ENCODE measurements at regions not wholly inside any gene's neighbourhood (a gene's known extent, or its start where the extent isn't known, plus 50 kb on each side); places are given as distances from the start of the nearest gene placed in this dataset.

GRCh38 chr4:125045311-125045710, 269.4 kb upstream of the FAT4 start:
- no peak overlapping the region for H3K4me3 Mint-ChIP-seq
- no peaks in the 10 kb centered on the region for H3K27me3 Mint-ChIP-seq
- H3K27ac Mint-ChIP-seq = no peak overlapping the region
- ATAC-seq = no peak
- H3K9me3 Mint-ChIP-seq = peaks cover 6 to 9% of the 10 kb centered on the region in 2 donors
- no peak for DNase-seq
- H3K4me1 Mint-ChIP-seq = no peaks in the 10 kb centered on the region

GRCh38 chr4:125044886-125045285, 269.9 kb upstream of the FAT4 start:
- no peak for ATAC-seq
- no peak for DNase-seq
- Mint-ChIP-seq H3K27me3 (no peaks in the 10 kb centered on the region), H3K27ac (no peak overlapping the region), H3K9me3 (peaks cover 6 to 9% of the 10 kb centered on the region in 2 donors), H3K4me1 (no peaks in the 10 kb centered on the region), H3K4me3 (no peak overlapping the region)

GRCh38 chr4:125043486-125043885, 271.3 kb upstream of the FAT4 start:
- Mint-ChIP-seq H3K9me3 (peaks cover 5 to 6% of the 10 kb centered on the region in 2 donors), H3K27me3 (no peaks in the 10 kb centered on the region)
- no peak for ATAC-seq

GRCh38 chr4:125042041-125042440, 272.7 kb upstream of the FAT4 start:
- DNase-seq = no peak
- H3K27me3 Mint-ChIP-seq = no peaks in the 10 kb centered on the region
- H3K9me3 Mint-ChIP-seq = peaks cover 5 to 6% of the 10 kb centered on the region in 2 donors
- H3K4me1 Mint-ChIP-seq = no peaks in the 10 kb centered on the region
- no peak overlapping the region for H3K4me3 Mint-ChIP-seq
- no peak for ATAC-seq
- H3K27ac Mint-ChIP-seq = no peak overlapping the region

More at GRCh38 chr4:125043486-125043885, 271.3 kb upstream of the FAT4 start:
- H3K27ac Mint-ChIP-seq = no peak overlapping the region
- DNase-seq = no peak
- no peaks in the 10 kb centered on the region for H3K4me1 Mint-ChIP-seq
- no peak overlapping the region for H3K4me3 Mint-ChIP-seq

- Mint-ChIP-seq H3K4me1 (no peaks in the 10 kb centered on the region), H3K27me3 (no peaks in the 10 kb centered on the region), H3K4me3 (no peak overlapping the region), H3K27ac (no peak overlapping the region), H3K9me3 (no peaks in the 10 kb centered on the region)
- ATAC-seq (no peak), DNase-seq (no peak)
Observed at GRCh38 chr4:125041372-125041930, 273.3 kb upstream of the FAT4 start.

- H3K4me1 Mint-ChIP-seq = no peaks in the 10 kb centered on the region
- H3K27ac Mint-ChIP-seq = no peak overlapping the region
- no peak for DNase-seq
- no peaks in the 10 kb centered on the region for H3K27me3 Mint-ChIP-seq
- no peak overlapping the region for H3K4me3 Mint-ChIP-seq
- peaks cover 11 to 12% of the 10 kb centered on the region in 2 donors for H3K9me3 Mint-ChIP-seq
- ATAC-seq = no peak
Observed at GRCh38 chr4:125039550-125039949, 275.2 kb upstream of the FAT4 start.

- no peaks in the 10 kb centered on the region for H3K4me1 Mint-ChIP-seq
- H3K4me3 Mint-ChIP-seq = no peak overlapping the region
- ATAC-seq = no peak
- H3K9me3 Mint-ChIP-seq = peaks cover 5 to 25% of the 10 kb centered on the region in 2 donors
- no peaks in the 10 kb centered on the region for H3K27me3 Mint-ChIP-seq
- H3K27ac Mint-ChIP-seq = no peak overlapping the region
- DNase-seq = no peak
Observed at GRCh38 chr4:125022855-125023501, 291.8 kb upstream of the FAT4 start.

GRCh38 chr4:125021189-125021588, 293.6 kb upstream of the FAT4 start:
- Mint-ChIP-seq H3K4me3 (no peak overlapping the region), H3K27me3 (no peaks in the 10 kb centered on the region), H3K27ac (no peak overlapping the region), H3K4me1 (no peaks in the 10 kb centered on the region), H3K9me3 (peaks cover 5 to 22% of the 10 kb centered on the region in 2 donors)
- ATAC-seq (no peak), DNase-seq (no peak)

- no peaks in the 10 kb centered on the region for H3K27me3 Mint-ChIP-seq
- H3K9me3 Mint-ChIP-seq = peaks cover 9 to 15% of the 10 kb centered on the region in 2 donors
- ATAC-seq = no peak
- H3K4me1 Mint-ChIP-seq = no peaks in the 10 kb centered on the region
- no peak for DNase-seq
- no peak overlapping the region for H3K27ac Mint-ChIP-seq
- H3K4me3 Mint-ChIP-seq = no peak overlapping the region
Observed at GRCh38 chr4:125020089-125021034, 294.4 kb upstream of the FAT4 start.

- Mint-ChIP-seq H3K27me3 (no peaks in the 10 kb centered on the region), H3K4me3 (no peak overlapping the region), H3K4me1 (no peaks in the 10 kb centered on the region), H3K9me3 (peaks cover 9 to 15% of the 10 kb centered on the region in 2 donors), H3K27ac (no peak overlapping the region)
- DNase-seq (no peak), ATAC-seq (no peak)
Observed at GRCh38 chr4:125016892-125017299, 297.9 kb upstream of the FAT4 start.

- no peak for DNase-seq
- no peak overlapping the region for H3K27ac Mint-ChIP-seq
- no peaks in the 10 kb centered on the region for H3K27me3 Mint-ChIP-seq
- H3K4me1 Mint-ChIP-seq = no peaks in the 10 kb centered on the region
- peaks cover 0 to 4% of the 10 kb centered on the region in 2 donors for H3K9me3 Mint-ChIP-seq
- no peak overlapping the region for H3K4me3 Mint-ChIP-seq
- ATAC-seq = no peak
Observed at GRCh38 chr4:125013891-125014290, 300.9 kb upstream of the FAT4 start.

- Mint-ChIP-seq H3K4me3 (no peak overlapping the region), H3K9me3 (peaks cover 4% of the 10 kb centered on the region in 2 donors), H3K27ac (no peak overlapping the region), H3K4me1 (no peaks in the 10 kb centered on the region), H3K27me3 (no peaks in the 10 kb centered on the region)
- DNase-seq (no peak), ATAC-seq (no peak)
Observed at GRCh38 chr4:125011646-125012045, 299.1 kb upstream of the ANKRD50 start.

GRCh38 chr4:125010796-125011503, 298.4 kb upstream of the ANKRD50 start:
- Mint-ChIP-seq H3K27ac (no peak overlapping the region), H3K9me3 (peaks cover 4 to 6% of the 10 kb centered on the region in 2 donors), H3K27me3 (no peaks in the 10 kb centered on the region), H3K4me1 (no peaks in the 10 kb centered on the region), H3K4me3 (no peak overlapping the region)
- ATAC-seq (no peak), DNase-seq (no peak)

GRCh38 chr4:125008676-125009075, 296.1 kb upstream of the ANKRD50 start:
- ATAC-seq (no peak), DNase-seq (no peak)
- Mint-ChIP-seq H3K9me3 (peaks cover 4 to 6% of the 10 kb centered on the region in 2 donors), H3K4me3 (no peak overlapping the region), H3K4me1 (no peaks in the 10 kb centered on the region), H3K27me3 (no peaks in the 10 kb centered on the region), H3K27ac (no peak overlapping the region)

GRCh38 chr4:125004676-125005075, 292.1 kb upstream of the ANKRD50 start:
- ATAC-seq (no peak), DNase-seq (no peak)
- Mint-ChIP-seq H3K4me3 (no peak overlapping the region), H3K27ac (no peak overlapping the region), H3K9me3 (peaks cover 6 to 18% of the 10 kb centered on the region in 2 donors), H3K27me3 (no peaks in the 10 kb centered on the region), H3K4me1 (no peaks in the 10 kb centered on the region)

Data from stimulated activated naive CD8-positive, alpha-beta T cell treated with anti-CD3 and anti-CD28 coated beads, Interleukin-15, amount 100 ng/mL, for 72 hours (primary cell).